ENCODE measurements at regions not wholly inside any gene's neighbourhood (a gene's known extent, or its start where the extent isn't known, plus 50 kb on each side); places are given as distances from the start of the nearest gene placed in this dataset.

DNA sequence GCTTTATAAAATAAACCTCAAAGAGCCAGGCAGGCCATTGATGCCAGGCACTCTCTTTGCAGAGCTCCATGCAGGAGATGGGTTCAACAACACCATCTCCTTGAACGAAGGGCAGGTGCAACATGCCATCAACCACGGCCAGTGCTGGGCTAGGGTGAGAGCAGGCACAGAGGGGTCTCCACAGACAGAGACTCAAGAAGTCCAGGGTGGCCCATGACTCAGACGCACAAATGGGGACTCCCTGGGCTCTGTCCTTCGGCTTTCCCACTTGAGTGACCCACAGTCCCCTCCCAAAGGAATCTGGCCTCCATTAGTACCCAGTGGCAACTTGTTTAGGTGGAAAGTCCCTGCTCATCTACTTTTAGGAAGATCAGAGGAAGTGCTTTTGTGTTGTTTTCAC is 124.4 kb upstream of the PZP start:
- Histone ChIP-seq H2BK15ac (ENCODE audit: low read length) (no peak overlapping the region), H2BK5ac (ENCODE audit: low read depth, low read length) (no peak overlapping the region), H3K23me2 (ENCODE audit: low read depth, low read length) (no peaks in the 10 kb centered on the region), H3K18ac (ENCODE audit: extremely low read depth, low read length) (no peak overlapping the region), H4K20me1 (replicated peaks in 1 of 2; ENCODE audit: control insufficient read depth in 1 of 2, insufficient read depth in 2 of 2, low read length in 2 of 2) (no peaks in the 10 kb centered on the region), H3K27ac (ENCODE audit: low read depth, low read length) (no peak overlapping the region), H2AK5ac (ENCODE audit: low read depth, low read length) (no peak overlapping the region), H3K56ac (replicated peaks; ENCODE audit: insufficient read length, low read depth, low read length) (no peak overlapping the region), H4K8ac (ENCODE audit: extremely low read depth, insufficient read depth, low read length) (no peak overlapping the region), H3K36me3 (ENCODE audit: control insufficient read depth in 2 of 4, insufficient read depth in 4 of 4, low read length in 3 of 4) (no peaks in the 10 kb centered on the region), H3K4me3 (ENCODE audit: extremely low read depth in 1 of 4, insufficient read depth in 2 of 4, low read depth in 3 of 4, low read length in 4 of 4) (no peak overlapping the region), H3K4me1 (replicated peaks in 1 of 4; ENCODE audit: control insufficient read depth in 3 of 4, insufficient read depth in 4 of 4, low read length in 3 of 4) (no peaks in the 10 kb centered on the region), H3K4me2 (ENCODE audit: insufficient read depth in 1 of 2, low read depth in 2 of 2, low read length in 2 of 2) (no peak overlapping the region), H4K5ac (ENCODE audit: insufficient read length, low read depth, low read length) (no peak overlapping the region), H2BK20ac (ENCODE audit: low read length) (no peak overlapping the region), H3K27me3 (replicated peaks in 1 of 4; ENCODE audit: control insufficient read depth in 3 of 4, extremely low read depth in 1 of 4, insufficient read depth in 3 of 4, low read length in 3 of 4) (no peaks in the 10 kb centered on the region), H3K14ac (ENCODE audit: insufficient read length) (no peak overlapping the region), H3K4ac (replicated peaks; ENCODE audit: insufficient read length, low read depth, low read length) (no peak overlapping the region), H2BK12ac (ENCODE audit: low read depth, low read length) (no peak overlapping the region), H4K91ac (replicated peaks; ENCODE audit: insufficient read length, low read length) (no peak overlapping the region), H2AFZ (ENCODE audit: low read length) (no peak overlapping the region), H2BK120ac (replicated peaks; ENCODE audit: low read depth, low read length) (no peak overlapping the region), H3K79me1 (ENCODE audit: low read depth, low read length) (no peaks in the 10 kb centered on the region), H3K9me3 (ENCODE audit: insufficient read depth in 2 of 2, low read depth in 1 of 2, low read length in 1 of 2) (peaks cover 0 to 2% of the 10 kb centered on the region in 2 experiments; a peak in 1 of 4 replicates), H3K79me2 (ENCODE audit: control insufficient read depth in 1 of 2, insufficient read depth in 2 of 2, low read length in 2 of 2) (no peaks in the 10 kb centered on the region), H3K9ac (replicated peaks in 1 of 4; ENCODE audit: extremely low read depth in 1 of 4, low read depth in 3 of 4, low read length in 3 of 4) (no peak overlapping the region), H3K23ac (ENCODE audit: insufficient read length) (no peak overlapping the region)
- ChIA-PET CTCF (ENCODE audit: partially characterized antibody) (interaction anchor here (0.6 to 5.4 kb wide), 12 partner anchors 9 to 465 kb away, joined by 3 to 52 read pairs (median 4); no protein-coding TSS in a partner anchor), POLR2A (ENCODE audit: partially characterized antibody) (interaction anchor here (0.6 to 1.7 kb wide), 2 partner anchors 8 to 33 kb away, joined by 4 to 6 read pairs; no protein-coding TSS in a partner anchor)
- FAIRE-seq, result no peak
- 70% methylated on average over 4 of the region's 4 CpGs; no CpG with 5 or more reads in 1 of the 2 experiments for WGBS, 2 experiments (ENCODE audit: extremely low coverage in 1 of 2, insufficient coverage in 1 of 2, insufficient read length in 1 of 2, insufficient replicate concordance in 2 of 2, low coverage in 1 of 2, low lambda C conversion rate in 2 of 2, missing lambda C conversion rate in 1 of 2)
- no peak for DNase-seq (ENCODE audit: low read depth in 1 of 2, low spot score in 2 of 2)
- TF ChIP-seq SP4 (IDR thresholded peaks at IDR 0.05; ENCODE audit: low read length), result no peak
- TF ChIP-seq RBBP5 (IDR thresholded peaks at IDR 0.05; ENCODE audit: borderline replicate concordance, low read depth, low read length), result no peak
- TF ChIP-seq, protein P1, sequence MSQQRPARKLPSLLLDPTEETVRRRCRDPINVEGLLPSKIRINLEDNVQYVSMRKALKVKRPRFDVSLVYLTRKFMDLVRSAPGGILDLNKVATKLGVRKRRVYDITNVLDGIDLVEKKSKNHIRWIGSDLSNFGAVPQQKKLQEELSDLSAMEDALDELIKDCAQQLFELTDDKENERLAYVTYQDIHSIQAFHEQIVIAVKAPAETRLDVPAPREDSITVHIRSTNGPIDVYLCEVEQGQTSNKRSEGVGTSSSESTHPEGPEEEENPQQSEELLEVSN (IDR thresholded peaks at IDR 0.05), result no peak
- no peak for TF ChIP-seq TAF1 (IDR thresholded peaks at IDR 0.05; ENCODE audit: low read depth, low read length)
- TF ChIP-seq HDAC6 (IDR thresholded peaks at IDR 0.05; ENCODE audit: low read depth, low read length), result no peak
- no peak for TF ChIP-seq NANOG (IDR thresholded peaks at IDR 0.05; ENCODE audit: insufficient read depth, low read depth, low read length, poor library complexity, severe bottlenecking)
- no peak for TF ChIP-seq ATF2 (IDR thresholded peaks at IDR 0.05; ENCODE audit: low read length)
- TF ChIP-seq EGR1 (IDR thresholded peaks at IDR 0.05; ENCODE audit: borderline replicate concordance, low read depth, low read length), result no peak
- TF ChIP-seq SIRT6 (IDR thresholded peaks at IDR 0.05; ENCODE audit: low read length), result no peak
